DMS 273 treated with DMSO at 0.1 percent for 48 hours (cell line): ENCODE measurements at regions not wholly inside any gene's neighbourhood (a gene's known extent, or its start where the extent isn't known, plus 50 kb on each side); places are given as distances from the start of the nearest gene placed in this dataset.

Experiments used
- DNase-seq: peaks from one replicate; lab custom pipeline; 2025; lab: John Stamatoyannopoulos, UW

DNA sequence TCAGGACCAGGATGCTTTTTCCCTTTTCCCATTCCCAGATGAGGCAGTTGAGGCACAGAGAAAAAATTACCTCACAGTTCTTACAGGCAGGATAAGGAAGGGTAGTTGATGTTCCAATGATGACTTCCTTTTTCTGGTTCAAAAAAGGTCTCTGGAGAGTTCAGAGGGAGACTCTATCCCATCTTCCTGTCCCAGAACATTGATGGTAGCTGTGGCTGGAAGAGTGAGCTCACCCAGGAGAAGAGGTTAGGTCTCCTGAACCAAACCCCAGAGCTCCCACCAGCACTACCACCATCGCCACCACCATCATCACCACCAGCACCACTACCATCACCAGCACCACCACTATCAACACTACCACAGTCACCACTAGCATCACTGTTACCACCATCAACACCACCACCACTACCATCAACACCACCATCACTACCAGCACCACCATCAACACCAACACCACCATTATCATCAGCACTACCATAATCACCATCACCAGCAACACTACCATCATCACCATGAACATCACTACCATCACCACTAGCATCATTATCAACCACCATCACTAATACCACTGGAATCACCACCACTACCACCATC is 105.5 kb upstream of the RUNX3 start:
- DNase-seq, result no peak

- no peak for DNase-seq
These were observed 104.9 kb upstream of the RUNX3 start for GRCh38 chr1:25034736-25035522.

- DNase-seq, result no peak
These were observed 104.0 kb upstream of the RUNX3 start for GRCh38 chr1:25033828-25034705.

DNA sequence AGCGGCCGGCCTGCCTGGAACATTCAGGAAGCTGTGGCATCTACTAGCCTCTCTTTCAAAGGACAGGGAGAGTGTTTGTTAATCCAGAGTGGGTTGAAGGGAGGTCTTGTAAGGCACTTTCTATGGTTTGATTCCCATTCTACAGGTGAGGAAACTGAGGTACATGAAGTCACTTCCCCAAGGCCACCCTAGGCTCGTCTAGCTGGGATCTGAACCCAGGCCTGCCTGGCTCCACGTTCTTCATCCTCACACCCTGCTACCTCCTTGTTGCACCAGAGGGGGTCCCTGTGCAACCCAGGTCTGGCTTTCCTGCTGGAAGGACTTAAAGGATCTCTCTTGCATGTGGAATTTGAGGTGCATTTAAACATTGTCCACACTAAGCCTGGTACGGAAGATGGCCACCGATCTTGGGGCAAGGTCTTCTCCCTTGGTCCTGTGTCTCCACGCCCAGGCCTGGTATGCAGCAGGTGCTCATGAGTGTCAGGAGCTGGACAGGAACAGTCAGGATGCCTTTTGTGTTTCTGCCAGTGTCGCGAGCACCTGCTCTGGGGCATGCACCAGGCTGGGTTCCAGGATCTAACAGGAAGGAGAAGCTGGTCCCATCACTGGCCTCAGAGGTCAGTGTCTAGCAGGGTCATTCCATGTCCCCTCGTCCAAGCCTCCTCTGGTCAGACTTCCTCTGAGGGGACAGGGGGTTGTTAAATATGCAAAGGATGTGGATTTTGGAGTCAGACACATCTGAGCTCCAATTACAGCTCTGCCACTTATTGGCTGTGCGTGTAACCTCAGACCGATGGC is 103.2 kb upstream of the RUNX3 start:
- DNase-seq, result no peak

- no peak for DNase-seq
These were observed 102.0 kb upstream of the RUNX3 start for GRCh38 chr1:25031966-25032667.

GRCh38 chr1:25031601-25031965 is 101.5 kb upstream of the RUNX3 start:
- no peak for DNase-seq

DNA sequence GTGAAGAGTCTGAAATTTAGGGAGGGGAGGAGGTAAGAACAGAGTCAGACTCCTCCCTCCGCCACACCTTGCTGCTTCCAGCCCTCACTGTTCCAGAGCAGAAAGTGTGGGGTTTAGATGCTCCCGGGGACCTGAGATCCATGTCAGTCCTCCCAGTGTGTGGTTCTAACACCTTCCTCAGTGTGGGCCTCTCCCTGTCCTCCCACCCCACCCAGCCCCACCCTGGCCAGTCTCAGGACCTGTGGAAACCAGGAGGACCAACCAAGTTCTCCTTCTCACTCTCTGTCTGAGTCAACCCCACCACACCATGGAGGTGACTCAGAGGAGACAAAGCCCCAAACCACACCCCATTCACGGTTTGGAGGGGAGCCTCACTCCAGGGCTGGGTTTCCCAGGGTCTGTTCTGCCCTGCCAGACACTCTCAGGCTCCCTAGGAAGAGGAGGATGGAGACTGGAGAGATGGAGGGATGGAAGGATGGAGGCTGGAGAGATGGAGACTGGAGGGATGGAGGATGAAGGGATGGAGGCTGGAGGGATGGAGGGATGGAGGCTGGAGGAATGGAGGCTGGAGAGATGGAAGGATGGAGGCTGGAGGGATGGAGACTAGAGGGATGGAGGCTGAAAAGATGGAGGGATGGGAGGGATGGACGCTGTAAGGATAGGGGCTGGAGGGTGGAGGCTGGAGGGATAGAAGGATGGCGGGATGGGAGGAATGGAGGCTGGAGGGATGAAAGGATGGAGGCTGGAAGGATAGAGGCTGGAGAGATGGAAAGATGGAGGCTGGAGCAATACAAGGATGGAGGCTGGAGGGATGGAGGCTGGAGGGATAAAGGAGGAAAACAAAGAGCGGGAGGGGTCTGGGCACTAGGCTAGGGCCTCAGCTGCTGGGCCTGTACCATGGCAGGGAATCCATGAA is 100.9 kb upstream of the RUNX3 start:
- DNase-seq, result no peak

DNA sequence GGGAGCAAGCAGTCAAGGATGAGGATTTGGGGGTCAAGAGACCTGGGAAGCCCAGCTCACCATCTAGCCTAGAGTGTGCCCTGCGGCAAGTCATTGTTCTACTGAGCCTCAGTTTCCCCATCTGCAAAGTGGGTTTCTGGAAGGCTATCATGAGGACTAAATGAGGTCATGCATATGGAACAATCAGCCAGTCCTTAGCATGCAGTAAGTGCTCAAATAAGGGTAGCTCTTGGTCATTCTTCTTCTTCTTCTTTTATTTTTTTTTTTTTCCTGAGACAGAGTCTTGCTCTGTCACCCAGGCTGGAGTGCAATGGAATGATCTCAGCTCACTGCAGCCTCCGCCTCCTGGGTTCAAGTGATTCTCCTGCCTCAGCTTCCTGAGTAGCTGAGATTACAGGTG is 99.9 kb upstream of the RUNX3 start:
- DNase-seq, result no peak

GRCh38 chr1:25028907-25029599 is 99.0 kb upstream of the RUNX3 start:
- no peak for DNase-seq

GRCh38 chr1:25028587-25028906 is 98.5 kb upstream of the RUNX3 start:
- no peak for DNase-seq

- no peak for DNase-seq
These were observed 97.9 kb upstream of the RUNX3 start for GRCh38 chr1:25027822-25028586.

GRCh38 chr1:25026730-25027450 is 96.8 kb upstream of the RUNX3 start:
- DNase-seq, result no peak

- no peak for DNase-seq
These were observed 96.2 kb upstream of the RUNX3 start for GRCh38 chr1:25026304-25026703.

DNA sequence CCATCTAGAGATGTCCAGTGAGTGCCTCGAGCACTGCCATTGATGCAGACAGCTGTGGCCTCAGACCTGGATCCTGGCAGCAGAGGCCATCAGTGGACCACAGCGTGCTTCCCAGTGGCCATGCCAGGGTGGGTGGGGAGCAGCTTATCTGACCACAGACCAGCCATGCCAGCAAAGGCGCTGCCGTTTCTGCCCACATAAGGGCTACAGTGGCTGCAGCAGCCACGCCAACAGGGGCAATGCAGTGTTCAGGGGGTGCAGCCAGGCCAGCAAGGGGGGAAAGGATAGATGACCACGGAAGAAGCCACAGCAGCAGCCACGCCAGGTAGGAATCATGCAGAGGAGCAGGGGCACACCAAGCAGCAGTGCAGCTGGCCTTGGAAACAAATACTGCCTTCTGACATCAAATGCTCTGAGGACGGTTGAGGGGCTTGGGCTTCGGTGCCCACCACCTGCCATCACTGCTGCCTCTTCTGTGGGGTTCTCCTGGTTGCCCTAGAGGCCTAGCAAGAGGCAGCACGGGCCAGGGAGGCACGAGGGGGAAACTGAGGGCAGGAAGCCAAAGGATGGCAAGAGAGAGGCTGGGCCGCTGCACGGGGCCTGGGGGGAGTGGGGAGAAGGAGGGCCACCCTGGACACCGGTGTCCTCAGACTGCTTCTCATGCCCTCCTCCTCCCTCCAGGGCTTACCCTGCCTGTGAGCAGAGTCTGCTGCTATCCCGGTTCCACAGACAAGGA is 94.7 kb upstream of the RUNX3 start:
- DNase-seq, result no peak

DNA sequence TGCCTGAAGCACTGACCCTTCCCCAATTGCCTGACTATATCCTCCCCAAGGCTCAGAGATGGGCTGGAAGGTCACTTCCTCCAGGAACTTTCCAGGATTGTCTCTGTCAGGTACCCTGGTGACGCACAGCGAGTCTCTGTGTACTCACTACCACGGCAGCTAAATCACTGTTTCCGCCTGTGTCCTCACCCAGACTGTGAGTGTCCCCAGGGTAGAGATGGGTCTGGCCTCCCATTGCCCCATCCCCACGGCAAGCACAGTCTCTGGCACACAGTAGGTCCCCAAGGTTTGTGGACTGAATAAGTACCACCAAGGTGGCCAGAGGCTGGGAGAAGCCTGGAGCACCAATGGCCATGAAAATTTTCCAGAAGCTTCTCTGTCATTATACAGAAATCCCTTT is 93.8 kb upstream of the RUNX3 start:
- DNase-seq, result no peak

- no peak for DNase-seq
These were observed 93.1 kb upstream of the RUNX3 start for GRCh38 chr1:25023190-25023578.

- no peak for DNase-seq
These were observed 92.5 kb upstream of the RUNX3 start for GRCh38 chr1:25022361-25023189.
